ENCODE measurements at regions not wholly inside any gene's neighbourhood (a gene's known extent, or its start where the extent isn't known, plus 50 kb on each side); places are given as distances from the start of the nearest gene placed in this dataset.
"Not testable (repeated sequence)": the region's sequence is repeated elsewhere in the genome, so short reads cannot be mapped to it uniquely, and the experiment has no call there.

DNA sequence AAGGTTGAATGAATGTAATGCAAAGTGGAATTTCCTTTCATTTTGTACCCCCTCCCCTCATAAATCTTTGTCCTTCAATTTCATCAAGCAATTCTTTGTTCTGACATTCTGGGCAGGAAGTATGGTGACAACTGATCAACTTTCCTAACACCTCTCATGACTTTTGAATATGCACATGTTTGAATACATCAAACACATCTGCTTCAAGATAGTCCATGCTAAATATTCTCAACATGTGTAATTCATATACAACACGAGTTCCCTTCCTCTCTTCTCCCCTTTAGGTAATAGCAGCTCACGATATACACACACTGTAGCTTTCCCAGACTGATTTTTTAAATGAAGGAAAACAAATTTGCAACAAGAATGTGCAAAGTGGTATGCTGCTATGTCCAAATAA, 103.6 kb upstream of the EFNA5 start:
- DNase-seq (ENCODE audit: extremely low read depth in 1 of 11, low read depth in 9 of 11, low spot score in 4 of 11) = no peak

GRCh38 chr5:107773479-107773878, 102.7 kb upstream of the EFNA5 start:
- no peak for DNase-seq (ENCODE audit: extremely low read depth in 1 of 11, low read depth in 9 of 11, low spot score in 4 of 11)

DNA sequence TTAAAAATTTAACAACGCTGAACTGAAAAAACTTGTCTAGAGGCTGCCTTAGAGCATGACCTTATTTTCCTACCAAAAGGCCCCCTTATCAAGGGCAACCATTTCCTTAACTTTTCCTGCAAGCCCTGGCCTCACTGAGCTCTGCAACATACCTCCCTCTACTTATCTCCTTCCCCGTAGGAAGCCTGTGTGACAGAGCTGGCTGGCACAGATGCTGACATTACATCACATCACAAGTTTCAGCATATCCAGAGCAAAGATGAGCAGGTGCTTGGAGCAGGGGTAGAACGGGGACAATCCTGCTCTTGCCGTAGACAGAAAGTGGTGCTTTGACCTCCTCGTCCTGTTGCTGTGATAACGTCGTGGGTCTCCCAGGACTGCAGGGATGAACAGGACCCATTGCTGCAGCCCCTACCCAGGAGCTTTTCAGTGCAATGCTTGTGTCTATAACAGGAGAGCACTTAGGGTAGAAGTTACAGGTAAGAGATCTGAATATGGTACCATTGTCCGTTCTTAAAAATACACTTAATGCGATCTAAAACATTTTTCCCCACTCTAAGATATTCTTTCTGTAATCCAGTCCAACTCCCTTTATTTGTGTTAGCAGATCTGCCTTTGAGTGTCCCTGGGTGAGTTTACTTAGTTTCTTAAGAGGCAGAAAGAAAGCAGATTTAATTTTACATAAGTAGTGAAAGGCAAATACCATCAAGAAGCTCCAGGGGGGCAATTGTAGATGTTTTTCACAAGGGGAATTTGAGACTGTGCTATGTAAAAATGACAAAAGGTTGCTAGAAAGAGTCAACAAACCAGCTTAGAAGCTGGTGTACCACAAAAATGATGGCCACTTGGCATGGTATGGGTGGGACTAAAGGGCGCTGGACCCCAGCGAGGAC, 101.9 kb upstream of the EFNA5 start:
- DNase-seq (ENCODE audit: extremely low read depth in 1 of 11, low read depth in 9 of 11, low spot score in 4 of 11) = no peak

- no peak for DNase-seq (ENCODE audit: extremely low read depth in 1 of 11, low read depth in 9 of 11, low spot score in 4 of 11)
These were observed 101.2 kb upstream of the EFNA5 start for GRCh38 chr5:107771926-107772325.

- DNase-seq (ENCODE audit: extremely low read depth in 1 of 11, low read depth in 9 of 11, low spot score in 4 of 11) = no peak
These were observed 99.3 kb upstream of the EFNA5 start for GRCh38 chr5:107770051-107770450.

- peak in 5 of 11 donors; percentile 32 to 62 (median 36) for DNase-seq (ENCODE audit: extremely low read depth in 1 of 11, low read depth in 9 of 11, low spot score in 4 of 11)
These were observed 98.8 kb upstream of the EFNA5 start for GRCh38 chr5:107769519-107769918.

DNA sequence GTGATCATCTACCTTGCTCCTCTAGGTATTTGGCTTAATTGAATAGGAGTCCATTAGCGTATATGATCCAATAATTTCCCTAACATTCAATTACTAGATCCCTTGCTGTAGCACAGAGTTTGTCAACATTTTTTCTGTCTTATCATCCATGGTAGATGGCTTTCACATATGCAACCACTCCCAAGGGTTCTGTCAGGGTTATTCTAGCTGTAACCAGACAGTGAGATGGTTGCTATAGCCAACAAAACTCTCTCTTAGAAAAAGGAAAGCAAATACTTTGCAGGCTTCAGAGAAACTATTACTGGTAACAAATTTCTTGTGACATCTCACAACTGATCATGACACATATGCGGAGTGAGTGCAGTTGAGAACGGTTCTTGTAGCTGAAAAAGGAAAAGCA, 96.2 kb upstream of the EFNA5 start:
- no peak for DNase-seq (ENCODE audit: extremely low read depth in 1 of 11, low read depth in 9 of 11, low spot score in 4 of 11)

GRCh38 chr5:107766439-107766838, 95.7 kb upstream of the EFNA5 start:
- no peak for DNase-seq (ENCODE audit: extremely low read depth in 1 of 11, low read depth in 9 of 11, low spot score in 4 of 11)

GRCh38 chr5:107765805-107766063, 95.0 kb upstream of the EFNA5 start:
- DNase-seq (ENCODE audit: extremely low read depth in 1 of 11, low read depth in 9 of 11, low spot score in 4 of 11) = no peak

- no peak for DNase-seq (ENCODE audit: extremely low read depth in 1 of 11, low read depth in 9 of 11, low spot score in 4 of 11)
These were observed 94.5 kb upstream of the EFNA5 start for GRCh38 chr5:107764976-107765804.

DNA sequence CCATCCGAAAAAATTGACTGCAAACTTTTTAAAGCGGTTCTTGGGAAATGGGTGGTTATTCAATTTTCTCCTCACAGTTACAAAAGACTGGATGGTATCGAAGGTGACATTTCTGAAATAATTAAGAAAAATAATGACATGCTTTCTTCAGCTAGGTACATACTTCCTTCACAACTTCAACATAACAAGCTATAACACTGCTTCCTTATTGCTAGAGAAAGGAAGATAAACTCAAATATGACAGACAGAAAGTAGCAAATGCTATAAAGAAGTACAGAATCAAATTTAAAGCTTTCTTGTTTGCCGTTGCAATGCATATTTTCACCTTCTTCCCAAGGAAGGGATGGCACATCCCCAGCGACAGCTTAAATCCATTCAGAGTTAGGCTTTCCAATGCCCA, 93.5 kb upstream of the EFNA5 start:
- no peak for DNase-seq (ENCODE audit: extremely low read depth in 1 of 11, low read depth in 9 of 11, low spot score in 4 of 11)

DNA sequence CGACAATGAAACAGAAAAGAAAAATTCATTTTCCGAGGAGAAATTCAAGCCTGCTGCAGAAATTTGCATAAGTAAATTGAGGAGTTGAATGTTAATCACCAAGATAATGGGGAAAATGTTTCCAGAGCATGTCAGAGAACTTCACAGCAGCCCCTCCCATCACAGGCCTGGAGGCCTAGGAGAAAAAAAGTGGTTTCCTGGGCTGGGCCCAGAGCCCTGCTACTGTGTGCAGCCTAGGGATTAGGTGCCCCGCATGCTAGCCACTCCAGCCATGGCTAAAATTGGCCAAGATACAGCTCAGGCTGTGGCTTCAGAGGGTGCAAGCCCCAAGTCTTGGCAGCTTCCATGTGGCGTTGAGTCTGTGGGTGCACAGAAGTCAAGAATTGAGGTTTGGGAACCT, 82.7 kb upstream of the EFNA5 start:
- no peak for DNase-seq (ENCODE audit: extremely low read depth in 1 of 11, low read depth in 9 of 11, low spot score in 4 of 11)

GRCh38 chr5:107744418-107745330, 73.9 kb upstream of the EFNA5 start:
- DNase-seq (ENCODE audit: extremely low read depth in 1 of 11, low read depth in 9 of 11, low spot score in 4 of 11) = no peak

- no peak for DNase-seq (ENCODE audit: extremely low read depth in 1 of 11, low read depth in 9 of 11, low spot score in 4 of 11)
These were observed 72.8 kb upstream of the EFNA5 start for GRCh38 chr5:107743373-107744000.

DNA sequence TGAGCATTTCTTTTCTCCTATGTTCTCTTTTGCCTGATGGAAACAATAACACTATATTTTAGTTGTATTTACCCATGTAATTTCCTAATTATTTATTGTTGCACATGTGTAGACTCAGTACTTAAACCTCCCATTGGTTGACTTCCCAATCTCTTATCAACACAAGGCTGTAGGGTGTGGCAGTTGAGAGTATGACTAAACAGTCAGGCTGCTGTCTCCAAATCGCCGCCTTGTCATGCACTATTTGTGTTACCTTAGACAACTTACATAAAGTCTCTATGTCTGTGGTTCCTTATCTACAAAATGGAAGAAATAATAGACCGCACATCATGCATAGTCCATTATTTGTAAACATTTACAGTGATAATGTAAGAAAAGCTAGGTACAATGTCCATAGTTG, 68.9 kb upstream of the EFNA5 start:
- no peak for DNase-seq (ENCODE audit: extremely low read depth in 1 of 11, low read depth in 9 of 11, low spot score in 4 of 11)

GRCh38 chr5:107736638-107737037, 65.9 kb upstream of the EFNA5 start:
- DNase-seq (ENCODE audit: extremely low read depth in 1 of 11, low read depth in 9 of 11, low spot score in 4 of 11) = no peak

DNA sequence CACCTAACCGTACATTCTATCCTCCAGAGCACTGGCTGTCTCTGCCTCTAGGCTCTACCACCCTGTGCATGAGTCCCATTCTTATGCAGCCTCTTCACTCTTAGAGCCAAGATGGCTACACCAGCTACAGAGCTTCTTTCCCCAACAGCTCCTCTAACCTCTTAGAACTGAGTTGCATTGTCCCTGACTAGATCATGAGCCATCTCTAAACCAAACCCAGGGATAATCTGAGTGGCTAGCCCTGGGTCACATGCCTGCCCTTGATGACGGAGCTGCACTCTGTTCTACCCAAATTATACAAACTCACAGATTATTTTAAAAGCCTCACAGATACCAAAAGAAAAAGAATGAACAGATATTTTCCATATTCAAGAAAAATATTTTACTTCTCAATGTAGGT, 65.4 kb upstream of the EFNA5 start:
- not testable (repeated sequence) for DNase-seq (ENCODE audit: extremely low read depth in 1 of 11, low read depth in 9 of 11, low spot score in 4 of 11)

GRCh38 chr5:107735558-107735957, 64.8 kb upstream of the EFNA5 start:
- no peak for DNase-seq (ENCODE audit: extremely low read depth in 1 of 11, low read depth in 9 of 11, low spot score in 4 of 11)

DNA sequence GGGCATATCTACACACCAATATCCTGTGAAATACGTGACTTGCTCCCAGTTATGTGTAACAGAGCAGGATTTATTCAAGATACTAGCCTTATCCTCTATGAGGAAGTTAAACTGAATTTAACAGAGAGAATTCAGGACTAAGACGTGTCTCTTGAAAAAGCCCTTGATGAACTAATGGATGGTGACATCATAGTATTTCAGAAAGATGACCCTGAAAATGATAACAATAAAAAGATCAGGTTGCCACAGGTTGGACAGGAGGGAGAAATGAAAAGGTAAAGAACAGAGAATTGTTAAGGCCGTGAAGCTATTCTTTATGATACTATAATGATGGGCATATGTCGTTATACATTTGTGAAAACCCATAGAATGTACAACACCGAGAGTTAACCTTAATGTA, 56.2 kb upstream of the EFNA5 start:
- no peak for DNase-seq (ENCODE audit: extremely low read depth in 1 of 11, low read depth in 9 of 11, low spot score in 4 of 11)
